HG02884 (cell line): ENCODE measurements at regions not wholly inside any gene's neighbourhood (a gene's known extent, or its start where the extent isn't known, plus 50 kb on each side); places are given as distances from the start of the nearest gene placed in this dataset.

Experiments
- ATAC-seq: cut with Tn5 transposase; IDR thresholded peaks from one replicate; pipeline ENCODE4 v1.9.1; 2021; ENCODE audit warnings: mild to moderate bottlenecking, moderate library complexity; ENCODE audit not compliant: unreplicated experiment

- no peak for ATAC-seq
Measured at GRCh38 chr1:67635055-67635809, 49.8 kb upstream of the GADD45A start.
